OCI-LY3 (cell line): ENCODE measurements at regions not wholly inside any gene's neighbourhood (a gene's known extent, or its start where the extent isn't known, plus 50 kb on each side); places are given as distances from the start of the nearest gene placed in this dataset.

ENCODE experiments used
- CTCF ChIP-seq: fragments of 200-600, 300-600 bp; sonication (generic); IDR thresholded peaks from 2 replicates; pipeline ENCODE4 v1.5.1; 2014; ENCODE audit warnings: antibody characterized with exemption, low read length, low read depth
- EZH2phosphoT487 ChIP-seq: fragments of 200-600 bp; shearing (Covaris generic); IDR thresholded peaks from 2 replicates; pipeline ENCODE4 v1.6.1; 2018; ENCODE audit warnings: antibody characterized with exemption, mixed run types, low read depth

- TF ChIP-seq CTCF (no peak), EZH2phosphoT487 (no peak)
Observed at GRCh38 chr11:130728185-130729180, 187.8 kb downstream of the SNX19 start.
